Loucy (cell line): ENCODE measurements at regions not wholly inside any gene's neighbourhood (a gene's known extent, or its start where the extent isn't known, plus 50 kb on each side); places are given as distances from the start of the nearest gene placed in this dataset.

Experiments
- H2AFZ ChIP-seq: fragments of 200-600 bp; sonication (generic); 2 replicates; pipeline ENCODE4 v1.6.0; 2016; ENCODE audit warnings: antibody characterized with exemption, mild to moderate bottlenecking, low read length, moderate library complexity
- H3F3A ChIP-seq: fragments of 200-600 bp; 2 replicates; pipeline ENCODE4 v1.6.0; 2016; ENCODE audit warnings: antibody characterized with exemption, low read depth, mild to moderate bottlenecking
- H3K27me3 ChIP-seq: fragments of 200-600 bp; sonication (generic); 2 replicates; pipeline ENCODE4 v1.6.1; 2014; ENCODE audit warnings: low read length, mild to moderate bottlenecking; ENCODE audit not compliant: insufficient read depth, poor library complexity, severe bottlenecking
- H3K36me3 ChIP-seq: fragments of 200-600 bp; sonication (generic); 2 replicates; pipeline ENCODE4 v1.6.1; 2016; ENCODE audit warnings: low read length; ENCODE audit not compliant: insufficient read depth
- H3K4me1 ChIP-seq: fragments of 200-600 bp; sonication (generic); 2 replicates; pipeline ENCODE4 v1.5.1; 2014; ENCODE audit warnings: low read length, mild to moderate bottlenecking; ENCODE audit not compliant: insufficient read depth, poor library complexity, severe bottlenecking
- H3K4me2 ChIP-seq: fragments of 200-600 bp; sonication (generic); 2 replicates; pipeline ENCODE4 v1.6.0; 2014; ENCODE audit warnings: antibody characterized with exemption, low read length, low read depth, mild to moderate bottlenecking; ENCODE audit not compliant: poor library complexity, severe bottlenecking
- H3K4me3 ChIP-seq: fragments of 200-600 bp; sonication (generic); 2 replicates; pipeline ENCODE4 v1.5.1; 2014; ENCODE audit warnings: low read length, mild to moderate bottlenecking, mixed read lengths; ENCODE audit not compliant: poor library complexity, severe bottlenecking
- H3K79me2 ChIP-seq: fragments of 200-600 bp; sonication (generic); 2 replicates; pipeline ENCODE4 v1.6.1; 2014; ENCODE audit warnings: low read length; ENCODE audit not compliant: insufficient read depth
- H3K9ac ChIP-seq: fragments of 200-600 bp; sonication (generic); 2 replicates; pipeline ENCODE4 v1.6.0; 2014; ENCODE audit warnings: mild to moderate bottlenecking, low read depth, low read length, moderate library complexity; ENCODE audit not compliant: poor library complexity, severe bottlenecking
- H3K9me2 ChIP-seq: fragments of 200-600 bp; sonication (generic); replicated peaks from 2 replicates; pipeline ENCODE4 v1.6.1; 2016; ENCODE audit warnings: low read depth, low read length, mixed read lengths
- H3K9me3 ChIP-seq: fragments of 200-600 bp; sonication (generic); 2 replicates; pipeline ENCODE4 v1.6.1; 2014; ENCODE audit warnings: mild to moderate bottlenecking, antibody characterized with exemption, low read length, low read depth; ENCODE audit not compliant: insufficient read depth
- H4K20me1 ChIP-seq: fragments of 200-600 bp; sonication (generic); 2 replicates; pipeline ENCODE4 v1.6.0; 2014; ENCODE audit warnings: antibody characterized with exemption, low read length, mild to moderate bottlenecking; ENCODE audit not compliant: insufficient read depth, poor library complexity, severe bottlenecking
- CTCF ChIP-seq: fragments of 200-600 bp; sonication (generic); conservative IDR thresholded peaks from 2 replicates; pipeline ENCODE4 v1.5.1; 2014; ENCODE audit warnings: mild to moderate bottlenecking, antibody characterized with exemption, low read length
- EZH2phosphoT487 ChIP-seq: fragments of 200-600 bp; IDR thresholded peaks from 2 replicates; pipeline ENCODE4 v1.6.1; 2018; ENCODE audit warnings: antibody characterized with exemption, mild to moderate bottlenecking, moderate library complexity, borderline replicate concordance

GRCh38 chr13:79803989-79804388, 323.0 kb downstream of the NDFIP2 start:
- peaks cover 19% of the 10 kb centered on the region for H3K4me1 ChIP-seq
- no peaks in the 10 kb centered on the region for H3K9me3 ChIP-seq
- no peak overlapping the region for H3K4me2 ChIP-seq
- H3K27me3 ChIP-seq = no peaks in the 10 kb centered on the region
- H3F3A ChIP-seq = no peaks in the 10 kb centered on the region
- no peak overlapping the region for H3K4me3 ChIP-seq
- no peaks in the 10 kb centered on the region for H3K79me2 ChIP-seq
- H3K9ac ChIP-seq = no peak overlapping the region
- no peak for TF ChIP-seq EZH2phosphoT487
- no peak for TF ChIP-seq CTCF
- H4K20me1 ChIP-seq = no peaks in the 10 kb centered on the region
- no peaks in the 10 kb centered on the region for H3K9me2 ChIP-seq
- peak overlapping the region; percentile 88 for H2AFZ ChIP-seq
- no peaks in the 10 kb centered on the region for H3K36me3 ChIP-seq

- H3K36me3 ChIP-seq = no peaks in the 10 kb centered on the region
- H3K9me2 ChIP-seq = no peaks in the 10 kb centered on the region
- H3K27me3 ChIP-seq = no peaks in the 10 kb centered on the region
- H3K4me2 ChIP-seq = no peak overlapping the region
- peaks cover 19% of the 10 kb centered on the region for H3K4me1 ChIP-seq
- H2AFZ ChIP-seq = peak overlapping the region; percentile 88; the same call in 1 of the 2 replicates
- no peaks in the 10 kb centered on the region for H3F3A ChIP-seq
- H3K79me2 ChIP-seq = no peaks in the 10 kb centered on the region
- H3K9me3 ChIP-seq = no peaks in the 10 kb centered on the region
- no peaks in the 10 kb centered on the region for H4K20me1 ChIP-seq
- H3K9ac ChIP-seq = no peak overlapping the region
- TF ChIP-seq CTCF (no peak), EZH2phosphoT487 (no peak)
- H3K4me3 ChIP-seq = no peak overlapping the region
Measured at GRCh38 chr13:79803296-79803695, 322.3 kb downstream of the NDFIP2 start.

- Histone ChIP-seq H4K20me1 (no peaks in the 10 kb centered on the region), H2AFZ (peak overlapping the region; percentile 30; the same call in 1 of the 2 replicates), H3K4me1 (peaks cover 19% of the 10 kb centered on the region), H3K9ac (no peak overlapping the region), H3K9me3 (no peaks in the 10 kb centered on the region), H3K4me3 (no peak overlapping the region), H3F3A (no peaks in the 10 kb centered on the region), H3K27me3 (no peaks in the 10 kb centered on the region), H3K79me2 (no peaks in the 10 kb centered on the region), H3K36me3 (no peaks in the 10 kb centered on the region), H3K9me2 (no peaks in the 10 kb centered on the region), H3K4me2 (no peak overlapping the region)
- no peak for TF ChIP-seq CTCF
- TF ChIP-seq EZH2phosphoT487 = no peak
Measured at GRCh38 chr13:79802389-79803085, 321.6 kb downstream of the NDFIP2 start.
